ENCODE measurements at regions not wholly inside any gene's neighbourhood (a gene's known extent, or its start where the extent isn't known, plus 50 kb on each side); places are given as distances from the start of the nearest gene placed in this dataset.

GRCh38 chr2:8380026-8380425, 301.8 kb upstream of the ID2 start:
- TF ChIP-seq, protein P1, sequence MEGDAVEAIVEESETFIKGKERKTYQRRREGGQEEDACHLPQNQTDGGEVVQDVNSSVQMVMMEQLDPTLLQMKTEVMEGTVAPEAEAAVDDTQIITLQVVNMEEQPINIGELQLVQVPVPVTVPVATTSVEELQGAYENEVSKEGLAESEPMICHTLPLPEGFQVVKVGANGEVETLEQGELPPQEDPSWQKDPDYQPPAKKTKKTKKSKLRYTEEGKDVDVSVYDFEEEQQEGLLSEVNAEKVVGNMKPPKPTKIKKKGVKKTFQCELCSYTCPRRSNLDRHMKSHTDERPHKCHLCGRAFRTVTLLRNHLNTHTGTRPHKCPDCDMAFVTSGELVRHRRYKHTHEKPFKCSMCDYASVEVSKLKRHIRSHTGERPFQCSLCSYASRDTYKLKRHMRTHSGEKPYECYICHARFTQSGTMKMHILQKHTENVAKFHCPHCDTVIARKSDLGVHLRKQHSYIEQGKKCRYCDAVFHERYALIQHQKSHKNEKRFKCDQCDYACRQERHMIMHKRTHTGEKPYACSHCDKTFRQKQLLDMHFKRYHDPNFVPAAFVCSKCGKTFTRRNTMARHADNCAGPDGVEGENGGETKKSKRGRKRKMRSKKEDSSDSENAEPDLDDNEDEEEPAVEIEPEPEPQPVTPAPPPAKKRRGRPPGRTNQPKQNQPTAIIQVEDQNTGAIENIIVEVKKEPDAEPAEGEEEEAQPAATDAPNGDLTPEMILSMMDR (IDR thresholded peaks at IDR 0.05), result no peak
- TF ChIP-seq POLR2A (IDR thresholded peaks at IDR 0.05), result no peak

Measured in heart left ventricle (tissue), 13 donors.